Activated CD8-positive, alpha-beta T cell treated with anti-CD3 and anti-CD28 coated beads for 36 hours (primary cell): ENCODE measurements at regions not wholly inside any gene's neighbourhood (a gene's known extent, or its start where the extent isn't known, plus 50 kb on each side); places are given as distances from the start of the nearest gene placed in this dataset.
"Not testable (repeated sequence)": the region's sequence is repeated elsewhere in the genome, so short reads cannot be mapped to it uniquely, and the experiment has no call there.

Experiments used
- ATAC-seq: fragments of 200-7000 bp; cut with Tn5 transposase; one replicate; pipeline ENCODE4 v1.10.0; 2021; ENCODE audit warnings: mild to moderate bottlenecking, moderate library complexity
- CTCF ChIA-PET: fragments of 350-600 bp; sonication (Branson Sonifier 250); formaldehyde crosslinking; loops from one replicate; lab custom pipeline; 2021; ENCODE audit warnings: antibody characterized with exemption; lab: Charles Lee
- POLR2A ChIA-PET: fragments of 350-600 bp; sonication (Branson Sonifier 250); formaldehyde crosslinking; loops from one replicate; lab custom pipeline; 2021; ENCODE audit warnings: antibody characterized with exemption; lab: Charles Lee
- DNase-seq: peaks from one replicate; pipeline ENCODE4 v3.0.0-alpha.2; 2020
- H3K27ac Mint-ChIP-seq: one replicate; pipeline ENCODE4 v1.8.0; 2021; ENCODE audit warnings: mild to moderate bottlenecking, mixed read lengths
- H3K27me3 Mint-ChIP-seq: one replicate; pipeline ENCODE4 v1.8.0; 2021; ENCODE audit warnings: mixed read lengths
- H3K36me3 Mint-ChIP-seq: one replicate; pipeline ENCODE4 v1.8.0; 2021; ENCODE audit warnings: low read depth, mixed read lengths
- H3K4me1 Mint-ChIP-seq: one replicate; pipeline ENCODE4 v1.8.0; 2021; ENCODE audit warnings: low read depth, mixed read lengths
- H3K4me3 Mint-ChIP-seq: one replicate; pipeline ENCODE4 v1.8.0; 2021; ENCODE audit warnings: mild to moderate bottlenecking, moderate library complexity, mixed read lengths
- H3K9me3 Mint-ChIP-seq: one replicate; pipeline ENCODE4 v1.8.0; 2021; ENCODE audit warnings: mixed read lengths
- CTCF ChIP-seq: fragments of 200-600 bp; IDR thresholded peaks from one replicate; pipeline ENCODE4 v1.8.0; 2022; ENCODE audit warnings: antibody characterized with exemption, mild to moderate bottlenecking
- intact Hi-C: fragments of 100-400 bp; cut with micrococcal nuclease; formaldehyde crosslinking; loops from one replicate; pipeline ENCODE4 v1.10.0; 2022

GRCh38 chr13:44668688-44669087 lies 92.6 kb upstream of the TSC22D1 start:
- no peaks in the 10 kb centered on the region for H3K9me3 Mint-ChIP-seq
- intact Hi-C loops: no loop called here
- no peak overlapping the region for H3K4me3 Mint-ChIP-seq
- no peaks in the 10 kb centered on the region for H3K36me3 Mint-ChIP-seq
- no peaks in the 10 kb centered on the region for H3K4me1 Mint-ChIP-seq
- TF ChIP-seq CTCF: no peak
- no peak for ATAC-seq
- peaks cover 2% of the 10 kb centered on the region for H3K27me3 Mint-ChIP-seq
- H3K27ac Mint-ChIP-seq: no peak overlapping the region
- ChIA-PET POLR2A (no interaction called here), CTCF (no interaction called here)
- DNase-seq: no peak

- POLR2A ChIA-PET: no interaction called here
- CTCF ChIA-PET: no interaction called here
- Mint-ChIP-seq H3K9me3 (no peaks in the 10 kb centered on the region), H3K27ac (no peak overlapping the region), H3K36me3 (no peaks in the 10 kb centered on the region), H3K4me3 (no peak overlapping the region), H3K4me1 (no peaks in the 10 kb centered on the region), H3K27me3 (peaks cover 2% of the 10 kb centered on the region)
- intact Hi-C loops: no loop called here
- ATAC-seq (no peak), DNase-seq (no peak)
- no peak for TF ChIP-seq CTCF
These were observed 91.8 kb upstream of the TSC22D1 start for GRCh38 chr13:44667943-44668342.

- H3K4me3 Mint-ChIP-seq, POLR2A ChIA-PET, H3K9me3 Mint-ChIP-seq, H3K27ac Mint-ChIP-seq, H3K36me3 Mint-ChIP-seq, ATAC-seq, intact Hi-C loops, H3K27me3 Mint-ChIP-seq, CTCF ChIA-PET, DNase-seq, H3K4me1 Mint-ChIP-seq: not testable (repeated sequence)
These were observed 90.4 kb upstream of the TSC22D1 start for GRCh38 chr13:44666538-44666937.

DNA sequence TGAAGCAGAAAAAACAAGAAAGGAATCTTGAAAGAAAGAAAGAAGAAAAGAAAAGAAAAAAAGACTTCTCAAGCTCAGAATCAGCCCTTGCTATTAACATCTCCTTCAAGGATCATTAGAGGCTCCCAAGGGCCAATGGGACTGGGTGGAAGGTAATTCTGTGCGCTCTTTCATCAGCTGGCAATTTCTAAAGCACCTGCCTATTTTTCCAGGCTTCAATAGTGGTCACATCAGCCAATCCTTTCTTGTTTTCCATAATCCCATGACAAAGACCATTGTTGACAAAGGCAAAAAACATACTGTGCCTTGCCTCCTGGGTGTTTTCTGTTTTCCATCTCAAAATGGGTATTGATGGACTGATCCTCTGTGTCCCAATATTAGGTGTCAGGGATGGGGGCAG lies 88.2 kb upstream of the TSC22D1 start:
- H3K4me1 Mint-ChIP-seq: no peaks in the 10 kb centered on the region
- H3K27me3 Mint-ChIP-seq: peaks cover 9% of the 10 kb centered on the region
- H3K4me3 Mint-ChIP-seq: no peak overlapping the region
- ChIA-PET POLR2A (interaction anchor here (0.7 kb wide), 1 partner anchor 1640 kb away, joined by 3 read pairs; no protein-coding TSS in a partner anchor), CTCF (no interaction called here)
- no peak overlapping the region for H3K27ac Mint-ChIP-seq
- no peaks in the 10 kb centered on the region for H3K9me3 Mint-ChIP-seq
- intact Hi-C loops: no loop called here
- DNase-seq (no peak), ATAC-seq (no peak)
- TF ChIP-seq CTCF: no peak
- no peaks in the 10 kb centered on the region for H3K36me3 Mint-ChIP-seq

DNA sequence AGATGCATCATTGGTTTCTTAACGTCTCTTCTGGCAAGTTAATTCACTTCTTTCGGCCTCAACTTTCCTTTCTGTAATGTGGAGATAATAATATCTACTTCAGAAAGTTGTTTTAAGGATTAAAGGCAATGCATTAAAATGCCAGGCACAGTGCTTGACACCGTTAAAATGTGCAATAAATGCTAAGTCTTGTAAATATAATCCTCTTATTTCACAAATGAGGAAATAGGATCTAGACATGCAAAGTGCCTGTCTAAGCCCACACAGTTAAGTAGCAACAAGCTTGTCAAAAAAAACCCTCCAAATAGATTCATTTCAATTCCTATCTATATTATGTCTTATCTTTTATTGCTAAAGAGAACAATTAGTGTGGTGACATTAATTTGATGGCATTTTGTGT lies 86.4 kb upstream of the TSC22D1 start:
- peaks cover 9% of the 10 kb centered on the region for H3K27me3 Mint-ChIP-seq
- CTCF ChIA-PET: no interaction called here
- POLR2A ChIA-PET: no interaction called here
- DNase-seq (no peak), ATAC-seq (no peak)
- intact Hi-C loops: no loop called here
- H3K4me3 Mint-ChIP-seq: no peak overlapping the region
- no peaks in the 10 kb centered on the region for H3K36me3 Mint-ChIP-seq
- no peak overlapping the region for H3K27ac Mint-ChIP-seq
- no peaks in the 10 kb centered on the region for H3K4me1 Mint-ChIP-seq
- no peaks in the 10 kb centered on the region for H3K9me3 Mint-ChIP-seq
- no peak for TF ChIP-seq CTCF

DNA sequence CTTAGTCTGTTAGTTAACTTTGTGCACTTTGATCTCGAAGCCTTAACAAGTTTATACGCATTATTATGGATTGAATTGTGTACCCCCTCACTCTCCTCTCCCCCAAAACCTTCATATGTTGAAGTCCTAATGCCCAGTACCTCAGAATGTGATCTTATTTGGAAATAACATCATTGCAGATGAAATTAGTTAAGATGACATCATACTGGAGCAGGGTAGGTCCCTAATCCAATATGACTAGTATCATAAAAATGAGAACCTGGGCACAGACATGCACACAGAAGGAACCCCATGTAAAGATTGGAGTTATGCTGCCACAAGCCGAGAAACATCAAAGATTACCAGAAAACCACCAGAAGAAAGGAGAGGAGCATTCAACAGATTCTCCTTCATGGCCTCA lies 85.8 kb upstream of the TSC22D1 start:
- Mint-ChIP-seq H3K27me3 (peaks cover 9% of the 10 kb centered on the region), H3K4me1 (no peaks in the 10 kb centered on the region), H3K36me3 (no peaks in the 10 kb centered on the region), H3K4me3 (no peak overlapping the region), H3K27ac (no peak overlapping the region), H3K9me3 (no peaks in the 10 kb centered on the region)
- ChIA-PET POLR2A (no interaction called here), CTCF (no interaction called here)
- ATAC-seq (no peak), DNase-seq (no peak)
- no peak for TF ChIP-seq CTCF
- intact Hi-C loops: no loop called here
